Head of caudate nucleus (tissue), 42 donors: ENCODE measurements at regions not wholly inside any gene's neighbourhood (a gene's known extent, or its start where the extent isn't known, plus 50 kb on each side); places are given as distances from the start of the nearest gene placed in this dataset.

ENCODE experiments used
- DNase-seq, 42 donors: peaks; one replicate each; pipeline versions ENCODE4 v3.0.0 to v3.0.0-alpha.2; 2020 to 2021; ENCODE audit warnings: mixed read lengths in 7 of 42
- intact Hi-C: fragments of 100-400 bp; cut with DNase I; formaldehyde crosslinking; loops from one replicate; pipeline ENCODE4 v1.15.0; 2022

- intact Hi-C loops, result no loop called here
- DNase-seq, result no peak
Observed at GRCh38 chr3:16119887-16120286, 54.6 kb upstream of the GALNT15 start.

- no peak for DNase-seq
- intact Hi-C loops, result no loop called here
Observed at GRCh38 chr3:16121391-16121790, 53.1 kb upstream of the GALNT15 start.

- intact Hi-C loops, result no loop called here
- DNase-seq, result peak in 20 of 42 donors; percentile 3 to 60 (median 24)
Observed at GRCh38 chr3:16122155-16122554, 52.3 kb upstream of the GALNT15 start.

- intact Hi-C loops, result no loop called here
- no peak for DNase-seq
Observed at GRCh38 chr3:16122661-16123060, 51.8 kb upstream of the GALNT15 start.

- DNase-seq, result no peak
- intact Hi-C loops, result no loop called here
Observed at GRCh38 chr3:16124636-16125035, 49.8 kb upstream of the GALNT15 start.
